GM12873 (cell line): ENCODE measurements at regions not wholly inside any gene's neighbourhood (a gene's known extent, or its start where the extent isn't known, plus 50 kb on each side); places are given as distances from the start of the nearest gene placed in this dataset.

ENCODE experiments used
- CTCF ChIP-seq: IDR thresholded peaks from 2 replicates; pipeline ENCODE4 v1.5.1; 2012; ENCODE audit warnings: low read depth, mild to moderate bottlenecking, moderate library complexity, low read length, control low read depth; ENCODE audit not compliant: insufficient read depth; ENCODE audit errors: missing control alignments

DNA sequence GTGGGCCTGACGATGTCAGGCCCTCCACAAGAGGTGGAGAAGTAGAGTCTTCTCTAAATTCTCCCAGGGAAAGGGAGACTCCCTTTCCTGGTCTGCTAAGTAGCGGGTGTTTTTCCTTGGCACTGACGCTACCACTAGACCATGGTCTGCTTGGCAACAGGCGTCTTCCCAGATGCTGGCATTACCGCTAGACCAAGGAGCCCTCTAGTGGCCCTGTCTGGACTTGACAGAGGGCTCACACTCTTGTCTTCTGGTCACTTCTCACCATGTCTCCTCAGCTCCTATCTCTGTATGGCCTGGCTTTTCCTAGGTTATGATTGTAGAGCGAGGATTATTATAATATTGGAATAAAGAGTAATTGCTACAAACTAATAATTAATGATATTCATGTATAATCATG lies 51.1 kb upstream of the RASSF6 start:
- peak; percentile 21 for TF ChIP-seq CTCF

GRCh38 chr4:73673286-73673685 lies 53.0 kb upstream of the RASSF6 start:
- TF ChIP-seq CTCF, result no peak

DNA sequence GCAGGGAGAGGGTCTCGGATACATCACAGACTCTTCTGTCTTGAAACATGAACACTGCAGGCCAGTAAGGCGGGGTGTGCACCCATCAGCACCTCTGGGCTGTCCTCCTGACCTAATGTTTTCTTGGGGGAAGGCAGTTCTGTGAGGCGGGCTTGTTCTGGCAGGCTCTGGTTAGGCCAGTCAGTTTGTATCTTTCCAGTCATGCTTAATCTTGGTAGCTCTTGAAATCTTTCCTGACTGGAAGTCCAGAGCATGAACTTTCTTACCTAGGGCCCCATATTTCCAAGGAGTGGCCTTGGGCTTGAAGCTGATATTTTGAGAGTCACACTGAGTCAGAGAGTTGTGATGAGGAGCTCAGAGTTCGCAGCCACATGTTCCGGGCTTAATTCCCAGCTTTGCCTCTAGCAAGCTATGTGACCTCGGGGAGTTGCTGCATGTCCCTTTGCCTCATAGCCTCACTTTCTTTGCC lies 54.2 kb upstream of the RASSF6 start:
- no peak for TF ChIP-seq CTCF

- no peak for TF ChIP-seq CTCF
These were observed 55.4 kb upstream of the RASSF6 start for GRCh38 chr4:73675623-73676022.

GRCh38 chr4:73676136-73676535 lies 55.9 kb upstream of the RASSF6 start:
- no peak for TF ChIP-seq CTCF

DNA sequence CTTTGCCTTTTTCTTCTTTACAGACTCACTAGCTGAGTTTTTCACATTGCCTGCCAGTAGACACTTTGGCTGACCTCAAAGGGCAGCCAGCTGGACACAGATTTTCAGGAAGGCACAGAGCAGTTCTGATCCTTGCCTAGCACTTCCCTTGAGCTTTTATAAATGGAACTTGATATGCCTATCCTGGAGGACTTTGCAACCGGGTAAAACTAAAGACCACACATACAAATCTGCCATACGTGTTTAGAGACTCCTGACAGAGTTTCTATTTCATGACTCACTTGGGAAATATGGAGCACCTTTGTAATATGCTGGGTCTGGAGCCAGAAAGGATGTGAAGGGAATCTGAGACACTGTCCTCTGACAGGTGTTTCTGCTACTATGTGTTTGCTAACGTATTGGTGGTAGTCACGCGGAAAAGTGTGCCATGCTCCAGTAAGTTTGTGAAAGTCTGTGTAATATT lies 56.7 kb upstream of the RASSF6 start:
- TF ChIP-seq CTCF, result no peak

- TF ChIP-seq CTCF, result no peak
These were observed 59.6 kb upstream of the RASSF6 start for GRCh38 chr4:73679836-73680235.
